Skeletal muscle cell (primary cell): ENCODE measurements at regions not wholly inside any gene's neighbourhood (a gene's known extent, or its start where the extent isn't known, plus 50 kb on each side); places are given as distances from the start of the nearest gene placed in this dataset.
"Not testable (repeated sequence)": the region's sequence is repeated elsewhere in the genome, so short reads cannot be mapped to it uniquely, and the experiment has no call there.

Experiments
- DNase-seq: peaks from one replicate; pipeline ENCODE4 v3.0.0-alpha.2; 2010; ENCODE audit warnings: low read depth
- H3K4me3 ChIP-seq: 2 replicates; pipeline ENCODE4 v1.5.1; 2011; ENCODE audit warnings: low read depth, mild to moderate bottlenecking, control low read depth, low read length, moderate library complexity

GRCh38 chr12:127981875-127982274, 285.1 kb upstream of the TMEM132C start:
- no peak for DNase-seq
- no peak overlapping the region for H3K4me3 ChIP-seq

- H3K4me3 ChIP-seq, DNase-seq: not testable (repeated sequence)
Measured at GRCh38 chr12:127983213-127983791, 283.7 kb upstream of the TMEM132C start.

GRCh38 chr12:127984386-127985055, 282.4 kb upstream of the TMEM132C start:
- H3K4me3 ChIP-seq, result no peak overlapping the region
- DNase-seq, result peak; percentile 7

GRCh38 chr12:127987199-127987901, 279.6 kb upstream of the TMEM132C start:
- H3K4me3 ChIP-seq, result no peak overlapping the region
- DNase-seq, result peak; percentile 17

GRCh38 chr12:127991485-127991884, 275.5 kb upstream of the TMEM132C start:
- no peak for DNase-seq
- no peak overlapping the region for H3K4me3 ChIP-seq

- no peak for DNase-seq
Measured at GRCh38 chr12:127998988-127999387, 268.0 kb upstream of the TMEM132C start.

DNA sequence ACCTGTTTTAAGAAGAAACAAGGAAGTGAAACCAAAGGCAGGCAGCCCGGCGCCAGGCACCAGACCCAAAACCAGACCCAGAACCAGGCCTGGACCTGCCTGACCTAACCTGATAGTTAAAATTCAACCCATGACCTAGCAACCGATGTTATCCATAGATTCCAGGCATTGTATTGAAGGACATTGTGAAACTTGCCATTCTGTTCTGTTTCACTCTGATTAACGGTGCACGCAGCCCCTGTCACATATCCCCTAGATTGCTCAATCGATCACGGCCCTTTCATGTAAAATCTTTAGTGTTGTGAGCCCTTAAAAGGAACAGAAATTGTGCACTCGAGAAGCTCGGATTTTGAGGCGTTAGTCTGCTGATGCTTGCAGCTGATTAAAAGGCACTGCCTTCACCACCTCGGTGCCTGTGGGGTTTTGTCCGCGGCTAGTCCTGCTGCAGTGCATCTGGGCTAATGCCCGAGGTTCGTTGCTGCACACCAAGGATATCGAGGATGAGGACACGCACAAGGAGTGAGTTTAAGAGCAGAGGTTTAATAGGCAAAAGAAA, 262.5 kb upstream of the TMEM132C start:
- no peak for DNase-seq
- no peak overlapping the region for H3K4me3 ChIP-seq

More at GRCh38 chr12:127998988-127999387, 268.0 kb upstream of the TMEM132C start:
- no peak overlapping the region for H3K4me3 ChIP-seq

DNA sequence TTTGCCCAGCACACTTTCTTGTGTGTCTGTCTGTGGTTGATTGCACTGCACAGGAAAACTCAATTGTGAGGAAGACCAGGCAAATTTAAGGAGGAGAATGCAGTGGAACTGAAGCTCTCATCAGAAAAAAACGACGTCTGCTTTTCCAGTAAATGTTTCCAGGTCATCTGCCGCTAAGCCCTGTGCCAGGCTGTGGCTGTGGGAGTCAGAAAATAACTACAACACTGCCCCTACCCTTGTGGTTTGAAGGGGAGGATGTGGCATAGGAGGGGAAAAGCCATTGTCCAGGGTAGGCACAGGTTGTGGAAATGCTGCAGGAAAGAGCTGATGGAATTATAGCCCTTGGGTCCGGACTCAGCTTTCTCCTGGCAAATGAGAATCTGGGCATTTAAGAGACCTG, 259.7 kb upstream of the TMEM132C start:
- H3K4me3 ChIP-seq, result no peak overlapping the region

GRCh38 chr12:128008341-128008740, 258.6 kb upstream of the TMEM132C start:
- peak; percentile 2 for DNase-seq

More for the DNA sequence above, 259.7 kb upstream of the TMEM132C start:
- DNase-seq, result no peak

GRCh38 chr12:128009108-128009507, 257.9 kb upstream of the TMEM132C start:
- no peak overlapping the region for H3K4me3 ChIP-seq
- no peak for DNase-seq

More at GRCh38 chr12:128008341-128008740, 258.6 kb upstream of the TMEM132C start:
- H3K4me3 ChIP-seq, result no peak overlapping the region

DNA sequence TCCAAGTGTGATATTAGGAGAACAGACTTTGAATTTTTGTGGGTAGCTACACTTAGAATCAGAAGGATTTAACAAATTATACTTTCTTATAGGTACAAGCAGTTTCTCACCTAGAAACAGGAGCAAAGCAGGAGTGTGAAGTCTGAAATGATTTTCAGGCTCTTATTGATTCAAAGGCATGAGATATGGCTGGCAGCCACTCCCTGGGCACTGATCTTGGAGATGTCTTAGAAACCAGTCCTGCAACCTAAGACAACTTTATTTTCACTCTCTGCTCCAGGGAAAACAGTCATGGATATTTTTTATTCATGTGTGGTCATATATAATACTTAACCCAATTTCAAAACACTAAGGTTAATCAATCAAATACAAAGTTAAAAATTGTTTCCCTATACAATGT, 254.9 kb upstream of the TMEM132C start:
- no peak overlapping the region for H3K4me3 ChIP-seq
- no peak for DNase-seq

DNA sequence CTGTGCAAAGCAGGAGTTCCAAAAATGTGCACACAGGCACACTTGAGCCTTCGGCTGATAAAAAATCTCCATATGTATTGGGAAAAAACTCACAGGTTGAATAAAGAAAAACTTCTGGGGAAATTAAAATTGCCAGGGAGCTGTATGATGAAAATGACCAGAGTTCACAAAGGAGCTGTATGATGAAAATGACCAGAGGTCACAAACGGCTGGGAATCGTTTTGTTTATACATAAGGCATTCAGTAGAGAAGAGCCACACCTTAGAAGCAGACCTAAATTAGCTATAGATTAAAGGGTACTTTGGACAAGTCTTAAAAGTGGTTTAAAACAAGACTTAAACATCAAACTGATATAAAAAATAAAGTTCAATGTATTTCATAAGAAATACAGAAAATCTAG, 251.7 kb upstream of the TMEM132C start:
- DNase-seq, result no peak
- no peak overlapping the region for H3K4me3 ChIP-seq

DNA sequence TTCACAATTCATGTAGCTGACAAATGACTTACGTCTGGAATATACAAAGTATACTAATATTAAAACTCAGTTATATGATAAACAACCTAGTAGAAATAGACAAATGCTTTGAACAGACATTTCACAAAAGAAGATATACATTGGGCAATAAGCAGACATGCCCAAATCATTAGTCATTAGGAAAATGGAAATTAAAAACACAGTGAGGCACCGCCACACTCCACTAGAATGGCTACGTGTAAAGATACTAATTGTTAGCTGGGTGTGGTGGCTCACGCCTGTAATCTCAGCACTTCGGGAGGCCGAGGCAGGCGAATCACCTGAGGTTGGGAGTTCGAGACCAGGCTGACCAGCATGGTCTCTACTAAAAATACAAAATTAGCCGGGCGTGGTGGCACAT, 248.9 kb upstream of the TMEM132C start:
- DNase-seq, result no peak
- no peak overlapping the region for H3K4me3 ChIP-seq

- DNase-seq, result no peak
Measured at GRCh38 chr12:128019996-128020544, 246.9 kb upstream of the TMEM132C start.

GRCh38 chr12:128021561-128021960, 245.4 kb upstream of the TMEM132C start:
- H3K4me3 ChIP-seq, result no peak overlapping the region
- DNase-seq, result no peak

More at GRCh38 chr12:128019996-128020544, 246.9 kb upstream of the TMEM132C start:
- no peak overlapping the region for H3K4me3 ChIP-seq

DNA sequence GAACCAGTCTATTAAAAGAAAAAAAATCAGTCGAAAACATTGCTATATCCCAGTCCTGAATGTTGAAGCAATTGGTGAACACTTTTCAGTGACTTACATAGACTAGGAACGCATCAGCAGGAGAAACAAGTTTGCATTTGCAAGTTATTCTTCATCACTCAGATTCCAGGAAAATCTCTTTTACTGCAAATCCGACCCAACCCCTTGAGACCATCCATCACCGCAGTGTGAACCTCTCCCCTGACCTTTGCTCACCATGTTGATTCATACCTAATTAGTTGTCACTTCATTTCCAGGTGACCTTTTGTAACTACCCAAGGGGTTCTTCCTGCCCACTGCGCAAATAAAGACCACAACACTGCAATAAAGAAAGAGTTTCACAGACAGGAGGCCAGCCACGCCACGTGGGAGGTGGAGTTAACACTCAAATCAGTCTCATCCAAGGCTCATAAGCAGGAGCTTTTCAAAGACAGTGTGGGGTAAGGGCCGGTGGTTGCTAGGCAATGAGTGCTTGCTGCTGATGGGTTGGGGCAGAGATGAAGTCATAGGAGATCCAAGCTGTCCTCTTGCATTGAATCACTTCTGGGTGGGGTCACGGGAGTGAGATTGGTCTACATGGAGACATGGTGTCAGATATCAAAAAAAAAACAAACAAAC, 241.3 kb upstream of the TMEM132C start:
- DNase-seq, result no peak
- H3K4me3 ChIP-seq, result no peak overlapping the region

- DNase-seq, result no peak
- no peak overlapping the region for H3K4me3 ChIP-seq
Measured at GRCh38 chr12:128026696-128027574, 240.0 kb upstream of the TMEM132C start.

DNA sequence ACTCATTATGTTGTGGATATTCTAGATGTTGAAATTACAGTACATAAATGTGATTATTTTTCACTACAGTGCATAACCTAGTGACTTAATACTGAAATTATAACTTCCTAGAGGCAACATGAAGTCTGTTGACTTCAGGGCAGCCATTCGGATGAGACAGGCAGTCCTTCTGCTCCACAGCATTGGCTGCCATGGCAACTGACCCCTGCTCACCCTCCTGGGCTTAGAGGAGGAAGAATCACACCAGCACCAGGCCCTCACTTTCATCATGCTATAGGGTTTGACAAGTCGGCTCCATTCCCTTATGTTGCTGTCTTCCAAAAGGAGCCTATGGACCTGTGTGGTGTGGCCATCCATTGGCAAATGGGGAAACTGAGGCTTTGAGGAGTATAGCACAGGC, 233.5 kb upstream of the TMEM132C start:
- H3K4me3 ChIP-seq, result no peak overlapping the region
- no peak for DNase-seq

- no peak for DNase-seq
- H3K4me3 ChIP-seq, result no peak overlapping the region
Measured at GRCh38 chr12:128040971-128041370, 226.0 kb upstream of the TMEM132C start.
